ENCODE measurements at regions not wholly inside any gene's neighbourhood (a gene's known extent, or its start where the extent isn't known, plus 50 kb on each side); places are given as distances from the start of the nearest gene placed in this dataset.

GRCh38 chr4:11565213-11565612 lies 136.5 kb upstream of the HS3ST1 start:
- no peaks in the 10 kb centered on the region for H3K27me3 ChIP-seq (ENCODE audit: insufficient read depth, low read length)
- TF ChIP-seq RAD21 (IDR thresholded peaks at IDR 0.05; ENCODE audit: low read depth) (no peak), FOSL1 (IDR thresholded peaks at IDR 0.05; ENCODE audit: low read depth) (no peak), CEBPB (IDR thresholded peaks at IDR 0.05; ENCODE audit: low read depth) (0 out of 2 replicates have a peak, but pooled peaks have one; percentile 23), JUND (IDR thresholded peaks at IDR 0.05) (no peak)
- H2AFZ ChIP-seq (ENCODE audit: low read depth, low read length, poor library complexity, severe bottlenecking): no peak overlapping the region
- H3K9me2 ChIP-seq (ENCODE audit: insufficient read depth): no peaks in the 10 kb centered on the region
- no peak overlapping the region for H3K9ac ChIP-seq (ENCODE audit: low read length)
- H3K79me2 ChIP-seq (ENCODE audit: insufficient read depth, low read length): no peaks in the 10 kb centered on the region
- H3K9me3 ChIP-seq (ENCODE audit: control insufficient read depth in 1 of 2, insufficient read depth in 1 of 2, low read depth in 1 of 2, low read length in 2 of 2): no peaks in the 10 kb centered on the region; a peak in 1 of 4 replicates
- H3K4me1 ChIP-seq (ENCODE audit: control insufficient read depth in 1 of 2, insufficient read depth in 2 of 2, low read length in 2 of 2): peaks cover 0 to 3% of the 10 kb centered on the region in 2 experiments; a peak in 1 of 4 replicates
- CTCF ChIA-PET: no interaction called here
- BruUV-seq (replicated peaks): no TSS peak
- POLR2A ChIA-PET: no interaction called here
- RAD21 ChIA-PET (ENCODE audit: low non-redundant PET in 1 of 2, low total read pairs in 2 of 2, uncharacterized antibody in 2 of 2, unreplicated experiment in 2 of 2): no interaction called here
- no peak overlapping the region for H3K4me3 ChIP-seq (replicated peaks in 1 of 2; ENCODE audit: low read depth in 1 of 2, low read length in 2 of 2)
- intact Hi-C loops (cut with micrococcal nuclease): no loop called here
- DNase-seq (ENCODE audit: low read depth, low spot score) (no peak), ATAC-seq (no peak)
- H3K36me3 ChIP-seq (ENCODE audit: control insufficient read depth in 1 of 2, insufficient read depth in 2 of 2, low read length in 2 of 2): no peaks in the 10 kb centered on the region
- H3K27ac ChIP-seq (ENCODE audit: low read depth, low read length): no peak overlapping the region
- H4K20me1 ChIP-seq (ENCODE audit: insufficient read depth): no peaks in the 10 kb centered on the region
- no peak overlapping the region for H3K4me2 ChIP-seq (ENCODE audit: low read length)

GRCh38 chr4:11564021-11564420 lies 135.3 kb upstream of the HS3ST1 start:
- Histone ChIP-seq H3K79me2 (ENCODE audit: insufficient read depth, low read length) (no peaks in the 10 kb centered on the region), H3K4me2 (ENCODE audit: low read length) (no peak overlapping the region), H3K4me3 (replicated peaks in 1 of 2; ENCODE audit: low read depth in 1 of 2, low read length in 2 of 2) (no peak overlapping the region), H3K9me3 (ENCODE audit: control insufficient read depth in 1 of 2, insufficient read depth in 1 of 2, low read depth in 1 of 2, low read length in 2 of 2) (no peaks in the 10 kb centered on the region; a peak in 1 of 4 replicates), H4K20me1 (ENCODE audit: insufficient read depth) (no peaks in the 10 kb centered on the region), H3K4me1 (ENCODE audit: control insufficient read depth in 1 of 2, insufficient read depth in 2 of 2, low read length in 2 of 2) (peaks cover 0 to 3% of the 10 kb centered on the region in 2 experiments; a peak in 1 of 4 replicates), H3K9ac (ENCODE audit: low read length) (no peak overlapping the region), H3K9me2 (ENCODE audit: insufficient read depth) (no peaks in the 10 kb centered on the region), H2AFZ (ENCODE audit: low read depth, low read length, poor library complexity, severe bottlenecking) (no peak overlapping the region), H3K27ac (ENCODE audit: low read depth, low read length) (no peak overlapping the region), H3K36me3 (ENCODE audit: control insufficient read depth in 1 of 2, insufficient read depth in 2 of 2, low read length in 2 of 2) (no peaks in the 10 kb centered on the region), H3K27me3 (ENCODE audit: insufficient read depth, low read length) (no peaks in the 10 kb centered on the region)
- intact Hi-C loops (cut with micrococcal nuclease): no loop called here
- ChIA-PET POLR2A (no interaction called here), RAD21 (ENCODE audit: low non-redundant PET in 1 of 2, low total read pairs in 2 of 2, uncharacterized antibody in 2 of 2, unreplicated experiment in 2 of 2) (no interaction called here), CTCF (no interaction called here)
- ATAC-seq (no peak), DNase-seq (ENCODE audit: low read depth, low spot score) (no peak)
- BruUV-seq (replicated peaks): no TSS peak
- TF ChIP-seq SP1 (IDR thresholded peaks at IDR 0.05; ENCODE audit: low read depth) (no peak), FOSL1 (IDR thresholded peaks at IDR 0.05; ENCODE audit: low read depth) (no peak), SIN3A (IDR thresholded peaks at IDR 0.05; ENCODE audit: low read depth) (no peak), SRF (IDR thresholded peaks at IDR 0.05; ENCODE audit: low read depth) (no peak), EZH2phosphoT487 (IDR thresholded peaks at IDR 0.05; ENCODE audit: borderline replicate concordance) (no peak), EGR1 (IDR thresholded peaks at IDR 0.05; ENCODE audit: low read depth) (no peak), TCF7L2 (IDR thresholded peaks at IDR 0.05; ENCODE audit: borderline replicate concordance, extremely low read depth, insufficient read depth, insufficient read length) (no peak), CEBPB (IDR thresholded peaks at IDR 0.05; ENCODE audit: low read depth) (no peak), YY1 (IDR thresholded peaks at IDR 0.05; ENCODE audit: extremely low read depth, insufficient replicate concordance, low read depth, low read length) (no peak), CTCF (IDR thresholded peaks at IDR 0.05 in 2 of 3, conservative IDR thresholded peaks at IDR 0.05 in 1 of 3; ENCODE audit: borderline replicate concordance in 1 of 3, insufficient read depth in 1 of 3, low read depth in 2 of 3, low read length in 2 of 3) (no peak), ATF3 (IDR thresholded peaks at IDR 0.05) (no peak), POLR2A (IDR thresholded peaks at IDR 0.05; ENCODE audit: borderline replicate concordance, extremely low read depth, insufficient read depth, insufficient read length) (no peak), EZH2 (IDR thresholded peaks at IDR 0.05) (no peak), ZNF274 (IDR thresholded peaks at IDR 0.05; ENCODE audit: low read depth, low read length) (no peak), POLR2AphosphoS5 (IDR thresholded peaks at IDR 0.05; ENCODE audit: low read depth, low read length) (no peak), ELF1 (IDR thresholded peaks at IDR 0.05; ENCODE audit: borderline replicate concordance, low read depth) (no peak)
